ENCODE measurements at regions not wholly inside any gene's neighbourhood (a gene's known extent, or its start where the extent isn't known, plus 50 kb on each side); places are given as distances from the start of the nearest gene placed in this dataset.

DNA sequence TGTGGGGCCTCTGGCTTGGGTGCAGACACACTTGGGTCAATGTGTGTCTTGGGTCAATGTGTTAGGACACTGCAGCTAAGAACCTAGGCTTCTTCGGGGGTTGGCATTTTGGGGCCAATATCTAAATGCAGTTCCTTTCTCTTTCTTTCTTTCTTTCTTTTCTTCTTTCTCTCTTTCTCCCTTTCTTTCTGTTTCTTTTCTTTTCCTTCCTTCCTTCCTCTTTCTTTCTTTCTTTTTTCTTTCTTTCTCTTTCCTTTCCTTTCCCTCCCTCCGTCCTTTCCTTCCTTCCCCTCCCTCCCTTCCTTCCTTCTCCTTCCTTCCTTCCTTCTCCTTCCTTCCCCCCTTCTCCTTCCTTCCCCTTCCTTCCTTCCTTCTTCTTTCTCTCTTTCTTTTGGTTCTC, 57.7 kb upstream of the OSR1 start:
- no peak for DNase-seq (ENCODE audit: unreplicated experiment)
- Mint-ChIP-seq H3K27me3 (ENCODE audit: insufficient read depth, unreplicated experiment) (no peaks in the 10 kb centered on the region), H3K36me3 (ENCODE audit: insufficient read depth, unreplicated experiment) (no peaks in the 10 kb centered on the region), H3K4me3 (ENCODE audit: unreplicated experiment) (no peak overlapping the region), H3K9me3 (ENCODE audit: unreplicated experiment) (no peaks in the 10 kb centered on the region), H3K27ac (ENCODE audit: low read depth, unreplicated experiment) (no peak overlapping the region), H3K4me1 (ENCODE audit: insufficient read depth, unreplicated experiment) (no peaks in the 10 kb centered on the region)
- intact Hi-C loops (cut with micrococcal nuclease): no loop called here
- POLR2A ChIA-PET: no interaction called here
- CTCF ChIA-PET: no interaction called here
- BruUV-seq (replicated peaks): no TSS peak
- TF ChIP-seq, protein P1, sequence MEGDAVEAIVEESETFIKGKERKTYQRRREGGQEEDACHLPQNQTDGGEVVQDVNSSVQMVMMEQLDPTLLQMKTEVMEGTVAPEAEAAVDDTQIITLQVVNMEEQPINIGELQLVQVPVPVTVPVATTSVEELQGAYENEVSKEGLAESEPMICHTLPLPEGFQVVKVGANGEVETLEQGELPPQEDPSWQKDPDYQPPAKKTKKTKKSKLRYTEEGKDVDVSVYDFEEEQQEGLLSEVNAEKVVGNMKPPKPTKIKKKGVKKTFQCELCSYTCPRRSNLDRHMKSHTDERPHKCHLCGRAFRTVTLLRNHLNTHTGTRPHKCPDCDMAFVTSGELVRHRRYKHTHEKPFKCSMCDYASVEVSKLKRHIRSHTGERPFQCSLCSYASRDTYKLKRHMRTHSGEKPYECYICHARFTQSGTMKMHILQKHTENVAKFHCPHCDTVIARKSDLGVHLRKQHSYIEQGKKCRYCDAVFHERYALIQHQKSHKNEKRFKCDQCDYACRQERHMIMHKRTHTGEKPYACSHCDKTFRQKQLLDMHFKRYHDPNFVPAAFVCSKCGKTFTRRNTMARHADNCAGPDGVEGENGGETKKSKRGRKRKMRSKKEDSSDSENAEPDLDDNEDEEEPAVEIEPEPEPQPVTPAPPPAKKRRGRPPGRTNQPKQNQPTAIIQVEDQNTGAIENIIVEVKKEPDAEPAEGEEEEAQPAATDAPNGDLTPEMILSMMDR (IDR thresholded peaks at IDR 0.05; ENCODE audit: unreplicated experiment): no peak

DNA sequence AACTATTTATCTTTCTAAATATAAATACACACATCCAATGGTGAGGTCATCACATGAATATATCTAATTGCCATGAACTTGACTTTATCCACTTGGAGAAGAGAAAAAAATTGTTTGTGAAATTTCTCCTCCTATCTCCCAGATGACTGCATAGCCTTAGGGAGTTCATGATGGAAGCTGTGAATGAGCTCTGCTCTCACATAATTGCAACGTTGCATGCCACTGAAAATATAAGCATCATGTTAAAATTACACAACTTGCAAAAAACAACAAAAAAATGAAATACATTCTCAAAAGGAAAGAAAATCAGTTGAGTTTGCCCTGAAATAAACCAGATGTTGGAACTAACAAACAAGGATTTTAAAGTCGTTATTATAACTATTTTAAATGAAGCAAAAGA, 50.6 kb upstream of the OSR1 start:
- Mint-ChIP-seq H3K27ac (ENCODE audit: low read depth, unreplicated experiment) (no peak overlapping the region), H3K4me1 (ENCODE audit: insufficient read depth, unreplicated experiment) (no peaks in the 10 kb centered on the region), H3K27me3 (ENCODE audit: insufficient read depth, unreplicated experiment) (no peaks in the 10 kb centered on the region), H3K4me3 (ENCODE audit: unreplicated experiment) (no peak overlapping the region), H3K36me3 (ENCODE audit: insufficient read depth, unreplicated experiment) (no peaks in the 10 kb centered on the region), H3K9me3 (ENCODE audit: unreplicated experiment) (no peaks in the 10 kb centered on the region)
- no TSS peak for BruUV-seq (replicated peaks)
- peak; percentile 1 for DNase-seq (ENCODE audit: unreplicated experiment)
- intact Hi-C loops (cut with micrococcal nuclease): no loop called here
- TF ChIP-seq, protein P1 (IDR thresholded peaks at IDR 0.05; ENCODE audit: unreplicated experiment): no peak
- POLR2A ChIA-PET: interaction anchor here (1.0 kb wide), 1 partner anchor 122 kb away, joined by 3 read pairs; no protein-coding TSS in a partner anchor
- CTCF ChIA-PET: interaction anchor here (0.6 kb wide), 1 partner anchor 77 kb away, joined by 5 read pairs; no protein-coding TSS in a partner anchor

DNA sequence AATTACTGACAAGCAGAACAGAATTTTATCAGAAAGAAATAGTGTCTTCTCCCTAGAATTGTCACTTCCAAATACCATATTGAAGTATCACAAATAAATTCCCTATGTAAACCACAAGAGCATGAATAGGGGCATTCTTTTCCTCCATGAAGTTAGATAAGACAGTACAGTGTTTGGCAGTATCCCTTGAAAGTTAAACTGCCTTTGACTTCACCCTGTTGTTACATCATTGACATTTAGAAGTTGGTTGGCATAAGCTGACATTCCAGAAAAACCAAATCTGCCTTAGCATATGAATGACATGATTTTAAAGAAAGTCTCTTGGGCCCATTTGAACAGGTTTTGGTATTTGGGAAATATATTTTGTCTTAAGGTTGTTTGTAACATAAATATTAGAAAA, 50.2 kb upstream of the OSR1 start:
- TF ChIP-seq, protein P1 (IDR thresholded peaks at IDR 0.05; ENCODE audit: unreplicated experiment): no peak
- Mint-ChIP-seq H3K4me1 (ENCODE audit: insufficient read depth, unreplicated experiment) (no peaks in the 10 kb centered on the region), H3K4me3 (ENCODE audit: unreplicated experiment) (no peak overlapping the region), H3K9me3 (ENCODE audit: unreplicated experiment) (no peaks in the 10 kb centered on the region), H3K27me3 (ENCODE audit: insufficient read depth, unreplicated experiment) (no peaks in the 10 kb centered on the region), H3K36me3 (ENCODE audit: insufficient read depth, unreplicated experiment) (no peaks in the 10 kb centered on the region), H3K27ac (ENCODE audit: low read depth, unreplicated experiment) (no peak overlapping the region)
- intact Hi-C loops (cut with micrococcal nuclease): no loop called here
- BruUV-seq (replicated peaks): no TSS peak
- POLR2A ChIA-PET: interaction anchor here (1.0 kb wide), 1 partner anchor 122 kb away, joined by 3 read pairs; no protein-coding TSS in a partner anchor
- CTCF ChIA-PET: no interaction called here
- no peak for DNase-seq (ENCODE audit: unreplicated experiment)
